ENCODE measurements at regions not wholly inside any gene's neighbourhood (a gene's known extent, or its start where the extent isn't known, plus 50 kb on each side); places are given as distances from the start of the nearest gene placed in this dataset.

GRCh38 chr9:70474413-70474812 lies 60.0 kb upstream of the KLF9 start:
- 98% methylated on average over 2 of the region's 2 CpGs for WGBS

GRCh38 chr9:70472268-70473249 lies 58.1 kb upstream of the KLF9 start:
- Histone ChIP-seq H2AFZ (ENCODE audit: low read depth, low read length) (no peak overlapping the region), H3K4me2 (ENCODE audit: low read length, poor library complexity, severe bottlenecking) (no peak overlapping the region), H3K9me3 (ENCODE audit: control insufficient read depth, low read length) (no peaks in the 10 kb centered on the region), H2BK5ac (ENCODE audit: low read depth, low read length, poor library complexity, severe bottlenecking) (no peak overlapping the region), H3K23ac (ENCODE audit: low read length in 2 of 2) (no peak overlapping the region), H3K79me1 (replicated peaks; ENCODE audit: low read length, poor library complexity, severe bottlenecking) (no peaks in the 10 kb centered on the region), H3K27me3 (ENCODE audit: control insufficient read depth in 1 of 2, insufficient read depth in 1 of 2, low read length in 2 of 2) (no peaks in the 10 kb centered on the region), H3K4me1 (ENCODE audit: control insufficient read depth, insufficient read depth, low read depth, low read length) (no peaks in the 10 kb centered on the region), H3K18ac (ENCODE audit: low read depth in 1 of 2, low read length in 2 of 2) (peak overlapping the region; percentile 37 to 70), H2BK120ac (ENCODE audit: low read depth, low read length) (no peak overlapping the region), H3K4me3 (ENCODE audit: insufficient read depth in 1 of 2, low read depth in 1 of 2, low read length in 2 of 2) (no peak overlapping the region), H3K9ac (ENCODE audit: low read length) (peak overlapping the region; percentile 14), H2BK12ac (ENCODE audit: low read length in 2 of 2) (peak overlapping the region; percentile 65 to 82), H3K27ac (ENCODE audit: low read length, poor library complexity, severe bottlenecking) (no peak overlapping the region), H4K91ac (ENCODE audit: low read length) (peak overlapping the region; percentile 80), H3K14ac (ENCODE audit: low read length in 2 of 2) (no peak overlapping the region), H2BK15ac (ENCODE audit: low read depth, poor library complexity, severe bottlenecking) (no peak overlapping the region), H4K8ac (ENCODE audit: low read length) (peak overlapping the region; percentile 63), H3K36me3 (ENCODE audit: control insufficient read depth in 1 of 2, insufficient read depth in 2 of 2, low read depth in 1 of 2, low read length in 2 of 2) (no peaks in the 10 kb centered on the region), H2AK5ac (ENCODE audit: low read length, severe bottlenecking) (no peak overlapping the region), H3K4ac (ENCODE audit: low read depth in 1 of 2, low read length in 2 of 2) (no peak overlapping the region)
- no peak for DNase-seq
- 93% methylated on average over 10 of the region's 14 CpGs for WGBS

More at GRCh38 chr9:70474413-70474812, 60.0 kb upstream of the KLF9 start:
- H3K4me2 ChIP-seq (ENCODE audit: low read length, poor library complexity, severe bottlenecking) = no peak overlapping the region
- no peak overlapping the region for H3K14ac ChIP-seq (ENCODE audit: low read length in 2 of 2)
- no peaks in the 10 kb centered on the region for H3K9me3 ChIP-seq (ENCODE audit: control insufficient read depth, low read length)
- no peak overlapping the region for H2BK120ac ChIP-seq (ENCODE audit: low read depth, low read length)
- H3K27me3 ChIP-seq (ENCODE audit: control insufficient read depth in 1 of 2, insufficient read depth in 1 of 2, low read length in 2 of 2) = no peaks in the 10 kb centered on the region
- no peak overlapping the region for H4K91ac ChIP-seq (ENCODE audit: low read length)
- H3K9ac ChIP-seq (ENCODE audit: low read length) = no peak overlapping the region
- H3K79me1 ChIP-seq (replicated peaks; ENCODE audit: low read length, poor library complexity, severe bottlenecking) = no peaks in the 10 kb centered on the region
- H2BK12ac ChIP-seq (ENCODE audit: low read length in 2 of 2) = no peak overlapping the region
- peaks cover 4% of the 10 kb centered on the region for H3K4me1 ChIP-seq (ENCODE audit: control insufficient read depth, insufficient read depth, low read depth, low read length)
- no peak overlapping the region for H2BK15ac ChIP-seq (ENCODE audit: low read depth, poor library complexity, severe bottlenecking)
- no peak overlapping the region for H3K4me3 ChIP-seq (ENCODE audit: insufficient read depth in 1 of 2, low read depth in 1 of 2, low read length in 2 of 2)
- no peak overlapping the region for H3K4ac ChIP-seq (ENCODE audit: low read depth in 1 of 2, low read length in 2 of 2)
- no peaks in the 10 kb centered on the region for H3K36me3 ChIP-seq (ENCODE audit: control insufficient read depth in 1 of 2, insufficient read depth in 2 of 2, low read depth in 1 of 2, low read length in 2 of 2)
- H2AK5ac ChIP-seq (ENCODE audit: low read length, severe bottlenecking) = no peak overlapping the region
- no peak overlapping the region for H3K27ac ChIP-seq (ENCODE audit: low read length, poor library complexity, severe bottlenecking)
- H2AFZ ChIP-seq (ENCODE audit: low read depth, low read length) = no peak overlapping the region
- H3K18ac ChIP-seq (ENCODE audit: low read depth in 1 of 2, low read length in 2 of 2) = no peak overlapping the region
- no peak for DNase-seq
- no peak overlapping the region for H3K23ac ChIP-seq (ENCODE audit: low read length in 2 of 2)
- no peak overlapping the region for H2BK5ac ChIP-seq (ENCODE audit: low read depth, low read length, poor library complexity, severe bottlenecking)
- no peak overlapping the region for H4K8ac ChIP-seq (ENCODE audit: low read length)

DNA sequence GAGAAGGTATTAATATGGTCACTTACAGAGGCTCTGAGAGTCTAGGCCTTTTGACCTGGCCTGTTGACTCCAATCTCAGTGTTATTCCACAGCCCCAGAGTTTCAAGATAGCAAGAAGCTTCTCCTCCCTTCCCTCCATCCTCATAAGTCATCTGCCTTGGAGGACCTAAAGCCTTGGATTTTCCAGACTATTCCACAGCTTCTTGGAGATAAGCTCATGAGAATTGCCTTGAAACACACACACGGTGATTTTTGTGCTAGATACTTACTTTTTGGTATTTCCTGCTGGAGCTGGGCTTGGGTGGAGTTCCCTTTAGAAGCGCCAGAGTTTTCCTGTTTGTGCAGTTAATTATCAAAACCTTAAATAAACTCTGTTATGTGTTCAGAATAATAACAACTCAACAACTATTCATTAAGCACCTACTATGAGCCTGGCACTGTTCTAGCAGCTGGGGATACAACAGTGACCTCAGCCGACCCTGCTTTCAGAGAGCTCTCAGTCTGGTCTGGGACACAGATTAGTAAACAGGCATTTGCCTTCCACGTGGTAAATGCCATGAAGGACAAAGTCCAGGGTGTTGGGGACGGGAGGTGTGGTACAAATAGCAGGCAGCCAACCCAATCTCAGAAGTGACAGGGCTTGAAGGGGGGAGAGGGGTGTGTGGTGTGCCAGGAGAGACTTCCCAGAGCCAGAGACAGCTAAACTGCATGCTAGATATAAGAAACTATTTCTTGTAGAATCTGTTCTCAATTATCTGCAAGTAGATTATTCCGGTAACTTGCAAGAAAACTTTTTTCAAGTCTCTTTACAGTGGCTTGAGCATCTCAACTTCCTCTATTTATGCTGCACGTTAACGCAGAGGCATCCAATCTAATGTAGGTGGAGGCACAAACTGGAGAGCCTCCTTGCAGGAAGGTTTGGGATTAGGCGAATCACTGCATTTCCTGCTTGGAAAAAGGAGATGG lies 55.9 kb upstream of the KLF9 start:
- DNase-seq = peak; percentile 40
- no peak overlapping the region for H2BK15ac ChIP-seq (ENCODE audit: low read depth, poor library complexity, severe bottlenecking)
- H2BK12ac ChIP-seq (ENCODE audit: low read length in 2 of 2) = peak overlapping the region in 1 of 2 experiments; percentile 38
- no peak overlapping the region for H3K4ac ChIP-seq (ENCODE audit: low read depth in 1 of 2, low read length in 2 of 2)
- WGBS = 57% methylated on average over 9 of the region's 9 CpGs
- H3K27me3 ChIP-seq (ENCODE audit: control insufficient read depth in 1 of 2, insufficient read depth in 1 of 2, low read length in 2 of 2) = no peaks in the 10 kb centered on the region
- H2AK5ac ChIP-seq (ENCODE audit: low read length, severe bottlenecking) = no peak overlapping the region
- no peak overlapping the region for H3K23ac ChIP-seq (ENCODE audit: low read length in 2 of 2)
- peak overlapping the region; percentile 48 for H3K9ac ChIP-seq (ENCODE audit: low read length)
- H3K4me3 ChIP-seq (ENCODE audit: insufficient read depth in 1 of 2, low read depth in 1 of 2, low read length in 2 of 2) = no peak overlapping the region
- peaks cover 1% of the 10 kb centered on the region for H3K4me1 ChIP-seq (ENCODE audit: control insufficient read depth, insufficient read depth, low read depth, low read length)
- peak overlapping the region; percentile 30 to 86 for H3K18ac ChIP-seq (ENCODE audit: low read depth in 1 of 2, low read length in 2 of 2)
- no peak overlapping the region for H2BK5ac ChIP-seq (ENCODE audit: low read depth, low read length, poor library complexity, severe bottlenecking)
- no peak overlapping the region for H3K27ac ChIP-seq (ENCODE audit: low read length, poor library complexity, severe bottlenecking)
- no peaks in the 10 kb centered on the region for H3K79me1 ChIP-seq (replicated peaks; ENCODE audit: low read length, poor library complexity, severe bottlenecking)
- H3K36me3 ChIP-seq (ENCODE audit: control insufficient read depth in 1 of 2, insufficient read depth in 2 of 2, low read depth in 1 of 2, low read length in 2 of 2) = no peaks in the 10 kb centered on the region
- no peak overlapping the region for H3K4me2 ChIP-seq (ENCODE audit: low read length, poor library complexity, severe bottlenecking)
- H2BK120ac ChIP-seq (ENCODE audit: low read depth, low read length) = no peak overlapping the region
- peak overlapping the region; percentile 13 for H4K8ac ChIP-seq (ENCODE audit: low read length)
- peak overlapping the region; percentile 66 for H4K91ac ChIP-seq (ENCODE audit: low read length)
- no peak overlapping the region for H2AFZ ChIP-seq (ENCODE audit: low read depth, low read length)
- H3K14ac ChIP-seq (ENCODE audit: low read length in 2 of 2) = no peak overlapping the region
- H3K9me3 ChIP-seq (ENCODE audit: control insufficient read depth, low read length) = no peaks in the 10 kb centered on the region

DNA sequence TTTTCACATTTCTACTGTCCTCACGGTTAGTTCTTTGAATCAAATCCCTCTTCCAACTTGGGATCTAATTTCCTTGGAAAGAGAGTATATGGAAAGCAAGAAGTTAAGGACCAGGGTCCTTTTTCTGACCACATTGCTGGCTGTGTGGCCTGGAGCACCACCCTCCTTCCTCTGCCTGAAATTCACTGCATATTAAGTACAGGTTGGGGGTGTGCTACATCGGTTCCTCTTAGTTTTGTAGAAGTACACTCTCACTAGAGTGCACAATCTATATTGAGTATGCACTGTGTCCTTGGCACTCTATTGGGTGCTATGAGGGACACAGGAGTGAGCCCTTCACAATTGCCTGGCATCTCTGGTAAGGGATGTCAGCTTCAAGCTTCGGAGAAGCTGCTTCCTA lies 53.8 kb upstream of the KLF9 start:
- DNase-seq = no peak
- H3K23ac ChIP-seq (ENCODE audit: low read length in 2 of 2) = no peak overlapping the region
- peaks cover 1% of the 10 kb centered on the region for H3K4me1 ChIP-seq (ENCODE audit: control insufficient read depth, insufficient read depth, low read depth, low read length)
- WGBS = 100% methylated on average over 1 of the region's 3 CpGs
- H4K8ac ChIP-seq (ENCODE audit: low read length) = no peak overlapping the region
- H3K27ac ChIP-seq (ENCODE audit: low read length, poor library complexity, severe bottlenecking) = no peak overlapping the region
- peak overlapping the region; percentile 66 for H3K9ac ChIP-seq (ENCODE audit: low read length)
- no peaks in the 10 kb centered on the region for H3K79me1 ChIP-seq (replicated peaks; ENCODE audit: low read length, poor library complexity, severe bottlenecking)
- no peak overlapping the region for H3K14ac ChIP-seq (ENCODE audit: low read length in 2 of 2)
- H2BK15ac ChIP-seq (ENCODE audit: low read depth, poor library complexity, severe bottlenecking) = no peak overlapping the region
- no peak overlapping the region for H2BK12ac ChIP-seq (ENCODE audit: low read length in 2 of 2)
- H3K36me3 ChIP-seq (ENCODE audit: control insufficient read depth in 1 of 2, insufficient read depth in 2 of 2, low read depth in 1 of 2, low read length in 2 of 2) = no peaks in the 10 kb centered on the region
- H2AK5ac ChIP-seq (ENCODE audit: low read length, severe bottlenecking) = no peak overlapping the region
- H3K4me2 ChIP-seq (ENCODE audit: low read length, poor library complexity, severe bottlenecking) = no peak overlapping the region
- H3K4me3 ChIP-seq (ENCODE audit: insufficient read depth in 1 of 2, low read depth in 1 of 2, low read length in 2 of 2) = no peak overlapping the region
- no peak overlapping the region for H2BK120ac ChIP-seq (ENCODE audit: low read depth, low read length)
- H3K27me3 ChIP-seq (ENCODE audit: control insufficient read depth in 1 of 2, insufficient read depth in 1 of 2, low read length in 2 of 2) = no peaks in the 10 kb centered on the region
- H4K91ac ChIP-seq (ENCODE audit: low read length) = no peak overlapping the region
- H3K9me3 ChIP-seq (ENCODE audit: control insufficient read depth, low read length) = no peaks in the 10 kb centered on the region
- H3K18ac ChIP-seq (ENCODE audit: low read depth in 1 of 2, low read length in 2 of 2) = no peak overlapping the region
- no peak overlapping the region for H2AFZ ChIP-seq (ENCODE audit: low read depth, low read length)
- H2BK5ac ChIP-seq (ENCODE audit: low read depth, low read length, poor library complexity, severe bottlenecking) = no peak overlapping the region
- H3K4ac ChIP-seq (ENCODE audit: low read depth in 1 of 2, low read length in 2 of 2) = no peak overlapping the region
